ENCODE measurements at regions not wholly inside any gene's neighbourhood (a gene's known extent, or its start where the extent isn't known, plus 50 kb on each side); places are given as distances from the start of the nearest gene placed in this dataset.

- Histone ChIP-seq H3K4me2 (no peak overlapping the region), H3K27ac (no peak overlapping the region), H3K4me3 (no peak overlapping the region), H3K4me1 (no peaks in the 10 kb centered on the region), H3K9me3 (no peaks in the 10 kb centered on the region)
- ATAC-seq = no peak
- no peak for DNase-seq (ENCODE audit: low read depth in 1 of 2, low spot score in 1 of 2)
- ChIA-PET POLR2A (no interaction called here), CTCF (no interaction called here)
- no peak for FAIRE-seq
- TF ChIP-seq ZNF302 (CRISPR knock-in tag; IDR thresholded peaks at IDR 0.05) (no peak), MAFK (IDR thresholded peaks at IDR 0.05; ENCODE audit: partially characterized antibody) (peak; percentile 78), ELK1 (IDR thresholded peaks at IDR 0.05; ENCODE audit: low read depth, low read length) (no peak)
- 45% methylated on average over 4 of the region's 4 CpGs for WGBS (ENCODE audit: missing lambda C conversion rate)
Measured at GRCh38 chr15:81619002-81619401, 245.0 kb upstream of the TMC3 start.

- no peaks in the 10 kb centered on the region for H3K4me1 ChIP-seq
- ChIA-PET CTCF (interaction anchor here (2.4 kb wide), 1 partner anchor 12 kb away, joined by 5 read pairs; no protein-coding TSS in a partner anchor), POLR2A (no interaction called here)
- H3K4me3 ChIP-seq = no peak overlapping the region
- DNase-seq (ENCODE audit: low read depth in 1 of 2, low spot score in 1 of 2) (no peak), FAIRE-seq (no peak), ATAC-seq (no peak)
- no peak overlapping the region for H3K27ac ChIP-seq
- no peak for TF ChIP-seq POLR2AphosphoS2 (conservative IDR thresholded peaks at IDR 0.05; ENCODE audit: low read length)
- no peak for TF ChIP-seq HES2 (IDR thresholded peaks at IDR 0.05)
- no peak for TF ChIP-seq PHF8 (IDR thresholded peaks at IDR 0.05; ENCODE audit: borderline replicate concordance, low read depth)
- no peak for TF ChIP-seq GATA3 (IDR thresholded peaks at IDR 0.05; ENCODE audit: borderline replicate concordance)
- no peak for TF ChIP-seq JUNB (IDR thresholded peaks at IDR 0.05)
- no peak for TF ChIP-seq RFX5 (IDR thresholded peaks at IDR 0.05)
- TF ChIP-seq PBX3 (IDR thresholded peaks at IDR 0.05) = no peak
- no peak for TF ChIP-seq MAFK (IDR thresholded peaks at IDR 0.05; ENCODE audit: partially characterized antibody)
- TF ChIP-seq POLR2A (IDR thresholded peaks at IDR 0.05; ENCODE audit: low read length) = no peak
- no peak for TF ChIP-seq FOXS1 (CRISPR knock-in tag; IDR thresholded peaks at IDR 0.05)
- no peak for TF ChIP-seq JUN (IDR thresholded peaks at IDR 0.05)
- H3K4me2 ChIP-seq = no peak overlapping the region
- WGBS (ENCODE audit: missing lambda C conversion rate) = 0% methylated on average over 2 of the region's 2 CpGs
- no peaks in the 10 kb centered on the region for H3K9me3 ChIP-seq
Measured at GRCh38 chr15:81612631-81613030, 238.6 kb upstream of the TMC3 start.

GRCh38 chr15:81611679-81612078, 237.7 kb upstream of the TMC3 start:
- H3K9me3 ChIP-seq = no peaks in the 10 kb centered on the region
- no peak overlapping the region for H3K4me3 ChIP-seq
- DNase-seq (ENCODE audit: low read depth in 1 of 2, low spot score in 1 of 2) (no peak), FAIRE-seq (no peak), ATAC-seq (no peak)
- no peak for TF ChIP-seq ATOH8 (CRISPR knock-in tag; IDR thresholded peaks at IDR 0.05; ENCODE audit: low read depth)
- no peak for TF ChIP-seq USF2 (IDR thresholded peaks at IDR 0.05)
- TF ChIP-seq SREBF2 (IDR thresholded peaks at IDR 0.05) = no peak
- TF ChIP-seq POLR2AphosphoS2 (conservative IDR thresholded peaks at IDR 0.05; ENCODE audit: low read length) = no peak
- TF ChIP-seq HOXA7 (CRISPR knock-in tag; IDR thresholded peaks at IDR 0.05) = no peak
- TF ChIP-seq PHF8 (IDR thresholded peaks at IDR 0.05; ENCODE audit: borderline replicate concordance, low read depth) = no peak
- TF ChIP-seq RAD21 (conservative IDR thresholded peaks at IDR 0.05 in 1 of 2, IDR thresholded peaks at IDR 0.05 in 1 of 2) = no peak
- no peak for TF ChIP-seq SMC3 (IDR thresholded peaks at IDR 0.05)
- TF ChIP-seq MYC (IDR thresholded peaks at IDR 0.05; ENCODE audit: borderline replicate concordance, low read length) = no peak
- no peak for TF ChIP-seq JUN (IDR thresholded peaks at IDR 0.05)
- no peak for TF ChIP-seq RFX5 (IDR thresholded peaks at IDR 0.05)
- no peak for TF ChIP-seq JUNB (IDR thresholded peaks at IDR 0.05)
- ChIA-PET CTCF (interaction anchor here (2.4 kb wide), 1 partner anchor 13 kb away, joined by 5 read pairs; no protein-coding TSS in a partner anchor), POLR2A (no interaction called here)
- H3K27ac ChIP-seq = no peak overlapping the region
- H3K4me1 ChIP-seq = no peaks in the 10 kb centered on the region
- H3K4me2 ChIP-seq = no peak overlapping the region
- WGBS (ENCODE audit: missing lambda C conversion rate) = 13% methylated on average over 4 of the region's 4 CpGs

Data from A549 (cell line).